Activated T-cell treated with anti-CD3 and anti-CD28 coated beads, Interleukin-2, amount 50 U/mL, for 48 hours (primary cell): ENCODE measurements at regions not wholly inside any gene's neighbourhood (a gene's known extent, or its start where the extent isn't known, plus 50 kb on each side); places are given as distances from the start of the nearest gene placed in this dataset.

ENCODE experiments used
- DNase-seq, 2 experiments: peaks; one replicate each; pipeline ENCODE4 v3.0.0-alpha.2; 2020

DNA sequence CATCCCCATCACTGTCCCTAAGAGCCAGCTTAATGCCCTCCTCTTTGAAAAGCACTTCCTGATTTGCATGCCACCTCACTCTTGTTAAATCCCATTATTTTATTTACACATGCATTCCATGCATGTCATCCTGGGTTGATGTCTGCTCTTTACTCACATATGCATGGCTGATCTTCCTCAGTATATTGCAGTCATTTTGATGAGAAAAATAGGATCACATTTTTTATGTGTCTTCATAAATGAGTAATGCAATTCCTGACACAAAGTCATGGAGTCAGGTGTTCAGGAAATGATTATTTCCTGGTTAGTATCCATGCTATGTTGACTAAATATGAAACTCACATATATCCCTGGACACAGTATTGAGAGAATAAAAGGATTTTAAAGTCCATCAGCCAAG, 204.7 kb downstream of the SLIT2 start:
- DNase-seq: no peak

GRCh38 chr4:20462426-20463175, 210.9 kb downstream of the SLIT2 start:
- no peak for DNase-seq

GRCh38 chr4:20463176-20463430, 211.4 kb downstream of the SLIT2 start:
- DNase-seq: no peak

GRCh38 chr4:20464381-20464780, 212.7 kb downstream of the SLIT2 start:
- no peak for DNase-seq

- DNase-seq: no peak
Measured at GRCh38 chr4:20474119-20474518, 222.4 kb downstream of the SLIT2 start.

DNA sequence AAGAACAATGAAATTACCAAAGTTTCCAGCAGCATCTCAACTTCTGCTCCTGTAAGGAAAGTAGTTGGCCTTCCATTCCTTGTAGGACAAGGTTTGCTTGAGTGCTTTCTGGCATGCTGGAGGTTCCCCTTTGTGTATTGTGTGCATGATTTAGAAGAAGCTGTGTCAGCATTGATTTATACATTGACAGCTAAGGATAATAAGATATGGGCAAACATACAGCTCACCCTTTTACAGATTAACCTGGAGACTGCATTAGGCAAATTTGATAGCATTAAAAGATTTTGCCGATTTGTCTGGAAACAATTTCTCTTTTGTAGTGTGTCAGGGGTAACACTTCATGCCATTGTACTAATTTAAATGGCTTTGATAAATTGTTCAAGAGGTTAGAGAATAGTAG, 221.8 kb upstream of the PACRGL start:
- DNase-seq: no peak

GRCh38 chr4:20480165-20480947, 219.9 kb upstream of the PACRGL start:
- DNase-seq: no peak

DNA sequence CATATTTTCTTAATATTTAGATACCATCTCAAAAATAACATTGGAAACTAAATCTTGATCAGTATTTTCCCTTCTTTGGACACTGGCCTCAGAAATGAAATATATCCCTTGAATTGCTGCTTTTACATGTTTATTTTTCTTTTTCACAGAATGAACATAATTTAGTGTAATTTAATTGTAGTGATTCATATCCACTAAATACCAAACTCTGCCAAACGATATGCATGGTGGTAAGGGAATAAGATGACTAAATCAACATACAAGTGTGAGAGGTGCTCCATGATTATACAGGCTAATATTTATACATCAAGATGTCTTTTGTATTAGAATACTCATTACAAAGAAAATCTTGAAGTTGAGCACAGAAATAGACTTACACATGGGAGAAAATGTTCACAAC, 216.8 kb upstream of the PACRGL start:
- DNase-seq: no peak

DNA sequence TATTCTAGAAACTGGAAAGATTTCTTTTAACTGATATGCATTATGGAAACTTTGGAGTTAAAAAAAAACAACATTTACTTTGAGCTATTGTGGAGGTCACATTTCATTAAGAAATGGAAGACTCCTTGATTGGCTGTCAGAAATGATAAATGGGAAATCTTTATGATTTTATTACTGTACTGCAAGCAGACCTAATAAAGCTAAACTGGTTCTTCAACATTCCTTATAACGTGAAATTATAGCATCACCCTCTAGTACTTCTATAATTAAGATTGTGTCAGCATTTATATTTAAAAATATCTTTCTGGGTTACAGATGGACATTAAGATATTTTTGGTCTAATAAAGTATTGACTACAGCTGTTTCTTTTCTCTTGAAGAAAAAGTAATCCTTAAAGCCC, 213.8 kb upstream of the PACRGL start:
- DNase-seq: no peak

GRCh38 chr4:20487446-20487845, 212.8 kb upstream of the PACRGL start:
- no peak for DNase-seq

DNA sequence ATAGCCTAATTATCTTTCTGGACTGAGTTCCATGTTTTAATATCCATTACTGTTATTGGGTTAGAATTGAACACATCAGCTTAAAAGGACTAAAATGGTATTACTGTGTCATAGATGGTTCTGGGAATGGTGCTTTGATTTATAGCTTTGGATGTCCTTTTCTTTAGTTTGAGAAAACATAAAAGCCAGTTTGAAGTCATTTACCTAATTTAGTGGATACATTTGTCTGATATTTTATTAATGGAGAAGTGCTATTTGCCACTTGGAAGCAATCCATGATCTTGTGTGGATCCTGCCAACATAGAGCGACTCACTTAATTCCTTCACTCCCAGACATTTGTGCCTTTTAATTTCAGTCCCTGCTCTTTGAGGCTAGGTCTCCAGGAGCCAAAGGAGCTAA, 212.4 kb upstream of the PACRGL start:
- no peak for DNase-seq

- no peak for DNase-seq
Measured at GRCh38 chr4:20490734-20491133, 209.5 kb upstream of the PACRGL start.

DNA sequence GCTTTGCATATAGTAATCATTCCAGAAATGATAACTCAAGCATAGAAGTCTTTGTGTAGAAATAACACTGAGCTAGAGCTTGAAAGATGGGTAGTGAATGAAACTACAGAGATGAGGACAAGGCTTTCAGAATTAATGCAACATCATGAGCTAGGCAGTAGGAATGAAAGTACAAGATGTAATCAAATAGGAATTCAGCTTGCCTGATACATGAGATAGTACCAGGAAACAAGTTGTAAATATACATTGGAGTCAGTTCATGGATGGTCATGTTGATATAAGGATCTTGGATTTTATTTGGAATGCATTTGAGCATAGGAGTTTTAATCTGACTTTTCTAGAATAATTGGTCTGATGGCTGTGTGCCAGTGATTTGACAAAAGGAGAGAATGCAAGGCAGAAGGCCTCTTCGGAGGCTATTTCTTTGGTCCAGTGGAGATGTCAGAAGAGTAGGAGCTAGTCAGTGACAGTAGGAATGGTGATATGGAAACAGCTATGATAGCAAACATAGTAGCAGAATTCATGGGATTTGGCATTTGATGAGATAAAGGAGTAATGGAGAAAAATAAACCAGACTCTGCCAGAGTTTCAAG, 206.4 kb upstream of the PACRGL start:
- DNase-seq: no peak

- DNase-seq: no peak
Measured at GRCh38 chr4:20496068-20496467, 204.2 kb upstream of the PACRGL start.

- no peak for DNase-seq
Measured at GRCh38 chr4:20504146-20504545, 196.1 kb upstream of the PACRGL start.

DNA sequence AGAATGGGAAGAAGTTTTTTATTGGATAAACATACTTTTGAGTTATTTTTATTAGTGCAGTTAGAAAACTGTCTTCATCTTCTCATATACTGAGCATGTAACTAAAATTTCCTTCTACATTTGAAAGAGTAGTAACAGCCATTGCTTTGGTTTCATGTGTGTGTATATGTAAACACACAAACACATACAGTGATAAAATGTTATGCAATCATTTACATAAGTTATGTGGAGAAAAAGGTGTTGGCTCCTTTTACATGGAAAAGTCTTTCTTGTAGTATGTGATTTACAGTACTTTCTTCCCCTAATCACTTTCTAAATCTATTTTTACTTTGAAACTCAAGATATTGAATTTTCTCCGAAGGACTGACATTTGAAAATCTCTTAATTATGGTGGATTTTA, 194.3 kb upstream of the PACRGL start:
- DNase-seq: no peak

- no peak for DNase-seq
Measured at GRCh38 chr4:20506827-20507226, 193.4 kb upstream of the PACRGL start.

DNA sequence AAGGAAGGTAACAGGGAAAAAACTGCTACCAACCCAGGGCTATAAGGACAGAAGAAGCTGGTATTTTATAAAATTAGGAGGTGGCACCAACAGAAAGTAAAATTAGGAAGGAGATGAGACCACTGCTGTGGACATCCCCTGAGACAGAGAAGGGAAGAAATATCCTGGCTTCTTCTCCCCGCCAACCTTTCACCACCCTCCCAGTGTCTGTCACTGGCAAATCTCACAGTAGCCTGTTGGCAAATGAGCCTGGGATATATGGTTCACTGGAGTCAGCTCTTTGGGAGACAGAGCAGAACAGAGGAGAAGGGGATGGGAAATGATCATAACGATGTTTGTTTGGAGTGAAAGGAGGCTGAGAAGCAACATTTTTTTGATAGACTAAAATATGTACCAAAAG, 190.9 kb upstream of the PACRGL start:
- no peak for DNase-seq

- no peak for DNase-seq
Measured at GRCh38 chr4:20512033-20512792, 188.0 kb upstream of the PACRGL start.

GRCh38 chr4:20512985-20513384, 187.3 kb upstream of the PACRGL start:
- DNase-seq: no peak

DNA sequence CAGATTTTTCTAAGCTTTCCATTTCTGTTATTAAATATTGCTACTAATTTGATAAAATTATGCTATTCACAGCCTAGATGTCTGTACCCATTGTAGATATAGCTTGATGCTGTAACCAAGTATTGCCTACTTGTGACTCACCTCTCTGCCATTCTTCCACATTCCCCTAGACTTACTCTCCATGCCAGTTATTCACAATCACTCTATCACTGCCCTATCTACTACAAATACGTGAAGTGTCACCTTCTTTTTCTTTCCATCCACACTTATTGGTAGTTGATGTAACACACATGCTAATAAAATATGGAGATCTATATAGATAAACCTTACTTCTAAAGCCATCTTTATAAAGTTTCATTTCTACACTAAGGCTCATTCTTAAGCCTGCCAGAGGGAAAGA, 179.4 kb upstream of the PACRGL start:
- no peak for DNase-seq

GRCh38 chr4:20528508-20528907, 171.8 kb upstream of the PACRGL start:
- DNase-seq: no peak

DNA sequence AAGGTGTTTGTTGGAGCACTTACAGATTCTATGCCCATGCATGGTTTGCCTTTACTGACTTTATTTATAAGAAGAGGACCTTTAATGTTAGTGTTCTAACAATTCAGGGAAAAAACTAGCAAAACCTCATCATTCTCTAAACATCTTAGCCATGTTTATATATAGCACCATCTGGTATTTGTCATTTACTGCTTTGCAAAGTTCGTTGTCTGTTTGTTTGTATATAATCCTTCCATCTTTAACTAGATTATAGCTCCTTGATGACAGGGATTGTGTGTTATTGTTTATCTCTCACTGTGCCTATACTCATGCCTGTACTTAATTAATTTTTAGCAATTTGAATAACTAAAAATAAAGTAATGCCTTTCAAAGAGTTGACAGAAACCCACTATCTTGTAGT, 170.6 kb upstream of the PACRGL start:
- no peak for DNase-seq
